HepG2 (cell line): ENCODE measurements at regions not wholly inside any gene's neighbourhood (a gene's known extent, or its start where the extent isn't known, plus 50 kb on each side); places are given as distances from the start of the nearest gene placed in this dataset.

Source experiments
- ATAC-seq: fragments of 200-7000 bp; cut with Tn5 transposase; 3 replicates; pipeline ENCODE4 v1.9.1; 2020; ENCODE audit warnings: mild to moderate bottlenecking, moderate library complexity
- BruUV-seq: library from RNA; stranded (reverse); fragments of 400-500 nt; replicated peaks from 2 replicates; lab custom pipeline; 2021; lab: Mats Ljungman, UMichigan
- CTCF ChIA-PET: fragments of 300-600 bp; formaldehyde crosslinking; extraction: SDS; loops from one replicate; lab custom pipeline; 2021; ENCODE audit warnings: low total read pairs, inconsistent platforms, low intra/inter-chr PET ratio; lab: Yijun Ruan, JAX
- POLR2A ChIA-PET: fragments of 350-600 bp; sonication (Branson Sonifier 250); formaldehyde crosslinking; loops from one replicate; lab custom pipeline; 2020; ENCODE audit warnings: antibody characterized with exemption, inconsistent platforms; lab: Yijun Ruan, JAX
- DNase-seq: peaks from one replicate; pipeline ENCODE4 v3.0.0-alpha.2; 2015; ENCODE audit warnings: low spot score
- FAIRE-seq: peaks from 3 replicates; lab custom pipeline; 2011; peaks lifted over from hg19 to GRCh38; lab: Jason Lieb, UNC
- H2AFZ ChIP-seq: one replicate; pipeline ENCODE4 v1.6.1; 2011; ENCODE audit warnings: low read length, inconsistent platforms
- H3K27ac ChIP-seq: fragments of 300-600 bp; 3 replicates; pipeline ENCODE4 v1.8.0; 2011; ENCODE audit warnings: mixed run types, mild to moderate bottlenecking, mixed read lengths, low read length, inconsistent platforms; ENCODE audit not compliant: insufficient read depth; ENCODE audit errors: extremely low read length
- H3K27me3 ChIP-seq, 2 experiments: fragments of 200-600 bp in 1 of 2; 2 replicates in 1 of 2; 3 replicates in 1 of 2; pipeline versions ENCODE4 v1.6.0 to v1.8.0; 2011; ENCODE audit warnings: low read length in 2 of 2, mild to moderate bottlenecking in 2 of 2, moderate library complexity in 2 of 2, inconsistent platforms in 1 of 2; ENCODE audit not compliant: insufficient read depth in 2 of 2, control insufficient read depth in 1 of 2
- H3K36me3 ChIP-seq, 2 experiments: fragments of 200-600 bp in 1 of 2; replicated peaks in 1 of 2; 2 replicates in 1 of 2; 3 replicates in 1 of 2; pipeline versions ENCODE4 v1.5.1 to v1.8.0; 2011; ENCODE audit warnings: low read length in 2 of 2, inconsistent platforms in 1 of 2; ENCODE audit not compliant: insufficient read depth in 2 of 2, control insufficient read depth in 1 of 2
- H3K4me1 ChIP-seq: 2 replicates; pipeline ENCODE4 v1.5.1; 2012; ENCODE audit warnings: low read length, inconsistent platforms; ENCODE audit not compliant: insufficient read depth
- H3K4me2 ChIP-seq: 2 replicates; pipeline ENCODE4 v1.6.0; 2011; ENCODE audit warnings: low read depth, low read length, inconsistent platforms
- H3K4me3 ChIP-seq, 3 experiments: fragments of 200-600 bp in 1 of 3; sonication (generic), shearing (Covaris generic) in 1 of 3; replicated peaks in 1 of 3; 2 replicates each; pipeline ENCODE4 v1.5.1; 2011 to 2016; ENCODE audit warnings: low read length in 3 of 3, inconsistent platforms in 2 of 3, low read depth in 2 of 3, mild to moderate bottlenecking in 2 of 3, control low read depth in 1 of 3, mixed read lengths in 1 of 3; ENCODE audit not compliant: insufficient read depth in 1 of 3
- H3K79me2 ChIP-seq: one replicate; pipeline ENCODE4 v1.6.1; 2011; ENCODE audit warnings: low read length, inconsistent platforms; ENCODE audit not compliant: insufficient read depth
- H3K9ac ChIP-seq: 2 replicates; pipeline ENCODE4 v1.6.0; 2011; ENCODE audit warnings: mild to moderate bottlenecking, low read depth, low read length, inconsistent platforms; ENCODE audit not compliant: insufficient read depth
- H3K9me3 ChIP-seq: 2 replicates; pipeline ENCODE4 v1.5.1; 2012; ENCODE audit warnings: mild to moderate bottlenecking, low read length
- H4K20me1 ChIP-seq: 2 replicates; pipeline ENCODE4 v1.6.0; 2011; ENCODE audit warnings: inconsistent platforms, mild to moderate bottlenecking, low read length, moderate library complexity; ENCODE audit not compliant: insufficient read depth
- ELF4 ChIP-seq: sonication (generic); formaldehyde crosslinking; IDR thresholded peaks from 2 replicates; pipeline ENCODE4 v1.5.0; 2020; ENCODE audit warnings: missing genetic modification reagents, mild to moderate bottlenecking, moderate library complexity, borderline replicate concordance
- KLF15 ChIP-seq: sonication (generic); formaldehyde crosslinking; IDR thresholded peaks from 2 replicates; pipeline ENCODE4 v1.8.1; 2023; ENCODE audit warnings: borderline replicate concordance, mild to moderate bottlenecking, inconsistent platforms, missing genetic modification reagents, mixed read lengths
- MBNL3 ChIP-seq: fragments of 250-450 bp; sonication (Bioruptor Pico); conservative IDR thresholded peaks from 2 replicates; pipeline ENCODE4 v1.8.0; 2022; ENCODE audit warnings: mild to moderate bottlenecking, inconsistent platforms
- NFE2 ChIP-seq: sonication (generic); formaldehyde crosslinking; IDR thresholded peaks from 2 replicates; pipeline ENCODE4 v1.4.0; 2020; ENCODE audit warnings: missing genetic modification reagents
- SMAD9 ChIP-seq: sonication (generic); formaldehyde crosslinking; IDR thresholded peaks from 2 replicates; pipeline ENCODE4 v1.5.1; 2020; ENCODE audit warnings: mild to moderate bottlenecking, missing genetic modification reagents
- ZC3H4 ChIP-seq: sonication (generic); formaldehyde crosslinking; IDR thresholded peaks from 2 replicates; pipeline ENCODE4 v1.4.0; 2020; ENCODE audit warnings: missing genetic modification reagents, borderline replicate concordance
- ZNF207 ChIP-seq: fragments of 450-650 bp; IDR thresholded peaks from 2 replicates; pipeline ENCODE4 v1.6.1; 2016; ENCODE audit warnings: antibody characterized with exemption, borderline replicate concordance
- WGBS: methylation state at CpG from one replicate; pipeline ENCODE4 v1.1.6; 2017; ENCODE audit warnings: low lambda C conversion rate; 5-methylcytosine and 5-hydroxymethylcytosine counted together
- in situ Hi-C: cut with HindIII; loops from 2 replicates; pipeline ENCODE4 v1.10.0; 2017; ENCODE audit warnings: low pct_unique_long_range_greater_than_20kb; ENCODE audit not compliant: extremely low pct_ligation_motif_present
- intact Hi-C: fragments of 100-400 bp; cut with micrococcal nuclease; formaldehyde crosslinking; loops from one replicate; pipeline ENCODE4 v1.10.0; 2022; ENCODE audit not compliant: unreplicated experiment
- TF ChIP-seq, protein P1 (sequence below): IDR thresholded peaks from 2 replicates; pipeline ENCODE4 v1.6.1; 2016; ENCODE audit warnings: missing compliant biosample characterization, missing genetic modification reagents, borderline replicate concordance
- TF ChIP-seq, protein P2 (sequence below): IDR thresholded peaks from 2 replicates; pipeline ENCODE4 v1.6.1; 2016; ENCODE audit warnings: low read depth, missing genetic modification reagents, missing compliant biosample characterization
- TF ChIP-seq, protein P3 (sequence below): sonication (generic); formaldehyde crosslinking; IDR thresholded peaks from 2 replicates; pipeline ENCODE4 v1.4.0; 2020; ENCODE audit warnings: missing genetic modification reagents

GRCh38 chr2:122750095-122750494 lies 994.6 kb downstream of the TSN start:
- in situ Hi-C loops (no loop called here), intact Hi-C loops (no loop called here)
- Histone ChIP-seq H4K20me1 (no peaks in the 10 kb centered on the region), H3K27ac (no peak overlapping the region), H3K27me3 (no peaks in the 10 kb centered on the region), H3K9ac (no peak overlapping the region), H3K36me3 (no peaks in the 10 kb centered on the region), H2AFZ (no peak overlapping the region), H3K4me3 (no peak overlapping the region), H3K4me2 (no peak overlapping the region), H3K9me3 (peaks cover 7% of the 10 kb centered on the region; the same call in 1 of the 2 replicates), H3K4me1 (peaks cover 16% of the 10 kb centered on the region; the same call in 1 of the 2 replicates), H3K79me2 (no peaks in the 10 kb centered on the region)
- DNase-seq, result no peak
- TF ChIP-seq NFE2 (CRISPR knock-in tag) (no peak), KLF15 (CRISPR knock-in tag) (no peak)
- TF ChIP-seq, protein P1, sequence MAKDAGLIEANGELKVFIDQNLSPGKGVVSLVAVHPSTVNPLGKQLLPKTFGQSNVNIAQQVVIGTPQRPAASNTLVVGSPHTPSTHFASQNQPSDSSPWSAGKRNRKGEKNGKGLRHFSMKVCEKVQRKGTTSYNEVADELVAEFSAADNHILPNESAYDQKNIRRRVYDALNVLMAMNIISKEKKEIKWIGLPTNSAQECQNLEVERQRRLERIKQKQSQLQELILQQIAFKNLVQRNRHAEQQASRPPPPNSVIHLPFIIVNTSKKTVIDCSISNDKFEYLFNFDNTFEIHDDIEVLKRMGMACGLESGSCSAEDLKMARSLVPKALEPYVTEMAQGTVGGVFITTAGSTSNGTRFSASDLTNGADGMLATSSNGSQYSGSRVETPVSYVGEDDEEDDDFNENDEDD (CRISPR knock-in tag), result no peak
- BruUV-seq, result no TSS peak
- ATAC-seq, result no peak
- 3% methylated on average over 1 of the region's 1 CpG for WGBS
- POLR2A ChIA-PET, result no interaction called here
- FAIRE-seq, result no peak
- CTCF ChIA-PET, result no interaction called here

DNA sequence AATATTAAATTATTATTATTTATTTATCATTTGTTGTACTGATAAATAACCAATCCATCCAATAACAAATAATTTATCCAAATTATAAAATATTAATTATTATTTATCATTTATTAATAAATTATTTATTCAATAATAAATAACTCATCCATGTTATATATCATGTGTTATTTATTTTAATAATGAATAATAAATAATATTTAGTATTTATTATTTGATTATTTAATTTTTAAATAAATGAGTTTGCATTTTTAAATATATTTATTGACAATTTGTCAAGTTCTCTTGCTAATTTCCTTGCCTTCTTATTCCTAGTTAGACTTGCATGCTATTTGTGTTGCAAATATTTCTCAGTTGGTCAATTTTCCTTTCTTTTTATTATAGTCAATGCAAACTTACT lies 995.4 kb downstream of the TSN start:
- H3K36me3 ChIP-seq, result no peaks in the 10 kb centered on the region
- H3K9ac ChIP-seq, result no peak overlapping the region
- no peak overlapping the region for H3K27ac ChIP-seq
- peaks cover 16% of the 10 kb centered on the region; the same call in 1 of the 2 replicates for H3K4me1 ChIP-seq
- peaks cover 14% of the 10 kb centered on the region; the same call in 1 of the 2 replicates for H3K9me3 ChIP-seq
- no peaks in the 10 kb centered on the region for H3K79me2 ChIP-seq
- no peak for DNase-seq
- H4K20me1 ChIP-seq, result no peaks in the 10 kb centered on the region
- BruUV-seq, result no TSS peak
- no peak overlapping the region for H2AFZ ChIP-seq
- CTCF ChIA-PET, result no interaction called here
- POLR2A ChIA-PET, result no interaction called here
- H3K4me2 ChIP-seq, result no peak overlapping the region
- in situ Hi-C loops, result no loop called here
- no peak for ATAC-seq
- intact Hi-C loops, result no loop called here
- H3K4me3 ChIP-seq, result no peak overlapping the region
- FAIRE-seq, result no peak
- H3K27me3 ChIP-seq, result no peaks in the 10 kb centered on the region
- TF ChIP-seq, protein P2, sequence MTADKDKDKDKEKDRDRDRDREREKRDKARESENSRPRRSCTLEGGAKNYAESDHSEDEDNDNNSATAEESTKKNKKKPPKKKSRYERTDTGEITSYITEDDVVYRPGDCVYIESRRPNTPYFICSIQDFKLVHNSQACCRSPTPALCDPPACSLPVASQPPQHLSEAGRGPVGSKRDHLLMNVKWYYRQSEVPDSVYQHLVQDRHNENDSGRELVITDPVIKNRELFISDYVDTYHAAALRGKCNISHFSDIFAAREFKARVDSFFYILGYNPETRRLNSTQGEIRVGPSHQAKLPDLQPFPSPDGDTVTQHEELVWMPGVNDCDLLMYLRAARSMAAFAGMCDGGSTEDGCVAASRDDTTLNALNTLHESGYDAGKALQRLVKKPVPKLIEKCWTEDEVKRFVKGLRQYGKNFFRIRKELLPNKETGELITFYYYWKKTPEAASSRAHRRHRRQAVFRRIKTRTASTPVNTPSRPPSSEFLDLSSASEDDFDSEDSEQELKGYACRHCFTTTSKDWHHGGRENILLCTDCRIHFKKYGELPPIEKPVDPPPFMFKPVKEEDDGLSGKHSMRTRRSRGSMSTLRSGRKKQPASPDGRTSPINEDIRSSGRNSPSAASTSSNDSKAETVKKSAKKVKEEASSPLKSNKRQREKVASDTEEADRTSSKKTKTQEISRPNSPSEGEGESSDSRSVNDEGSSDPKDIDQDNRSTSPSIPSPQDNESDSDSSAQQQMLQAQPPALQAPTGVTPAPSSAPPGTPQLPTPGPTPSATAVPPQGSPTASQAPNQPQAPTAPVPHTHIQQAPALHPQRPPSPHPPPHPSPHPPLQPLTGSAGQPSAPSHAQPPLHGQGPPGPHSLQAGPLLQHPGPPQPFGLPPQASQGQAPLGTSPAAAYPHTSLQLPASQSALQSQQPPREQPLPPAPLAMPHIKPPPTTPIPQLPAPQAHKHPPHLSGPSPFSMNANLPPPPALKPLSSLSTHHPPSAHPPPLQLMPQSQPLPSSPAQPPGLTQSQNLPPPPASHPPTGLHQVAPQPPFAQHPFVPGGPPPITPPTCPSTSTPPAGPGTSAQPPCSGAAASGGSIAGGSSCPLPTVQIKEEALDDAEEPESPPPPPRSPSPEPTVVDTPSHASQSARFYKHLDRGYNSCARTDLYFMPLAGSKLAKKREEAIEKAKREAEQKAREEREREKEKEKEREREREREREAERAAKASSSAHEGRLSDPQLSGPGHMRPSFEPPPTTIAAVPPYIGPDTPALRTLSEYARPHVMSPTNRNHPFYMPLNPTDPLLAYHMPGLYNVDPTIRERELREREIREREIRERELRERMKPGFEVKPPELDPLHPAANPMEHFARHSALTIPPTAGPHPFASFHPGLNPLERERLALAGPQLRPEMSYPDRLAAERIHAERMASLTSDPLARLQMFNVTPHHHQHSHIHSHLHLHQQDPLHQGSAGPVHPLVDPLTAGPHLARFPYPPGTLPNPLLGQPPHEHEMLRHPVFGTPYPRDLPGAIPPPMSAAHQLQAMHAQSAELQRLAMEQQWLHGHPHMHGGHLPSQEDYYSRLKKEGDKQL (CRISPR knock-in tag), result no peak
- TF ChIP-seq, protein P3, sequence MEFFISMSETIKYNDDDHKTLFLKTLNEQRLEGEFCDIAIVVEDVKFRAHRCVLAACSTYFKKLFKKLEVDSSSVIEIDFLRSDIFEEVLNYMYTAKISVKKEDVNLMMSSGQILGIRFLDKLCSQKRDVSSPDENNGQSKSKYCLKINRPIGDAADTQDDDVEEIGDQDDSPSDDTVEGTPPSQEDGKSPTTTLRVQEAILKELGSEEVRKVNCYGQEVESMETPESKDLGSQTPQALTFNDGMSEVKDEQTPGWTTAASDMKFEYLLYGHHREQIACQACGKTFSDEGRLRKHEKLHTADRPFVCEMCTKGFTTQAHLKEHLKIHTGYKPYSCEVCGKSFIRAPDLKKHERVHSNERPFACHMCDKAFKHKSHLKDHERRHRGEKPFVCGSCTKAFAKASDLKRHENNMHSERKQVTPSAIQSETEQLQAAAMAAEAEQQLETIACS, result no peak
- TF ChIP-seq ZC3H4 (no peak), ELF4 (CRISPR knock-in tag) (no peak), SMAD9 (CRISPR knock-in tag) (no peak), MBNL3 (no peak), ZNF207 (no peak)
